Liver (tissue), 8 donors: ENCODE measurements at regions not wholly inside any gene's neighbourhood (a gene's known extent, or its start where the extent isn't known, plus 50 kb on each side); places are given as distances from the start of the nearest gene placed in this dataset.
"Not testable (repeated sequence)": the region's sequence is repeated elsewhere in the genome, so short reads cannot be mapped to it uniquely, and the experiment has no call there.

ENCODE experiments used
- DNase-seq: peaks from one replicate; pipeline ENCODE4 v3.0.0-alpha.2; 2017; ENCODE audit warnings: low spot score
- H3K27ac ChIP-seq, 2 donors: one replicate each; pipeline ENCODE4 v1.7.0; 2013; ENCODE audit warnings: inconsistent platforms in 2 of 2, low read length in 2 of 2, control low read depth in 1 of 2, low read depth in 1 of 2, mild to moderate bottlenecking in 1 of 2
- H3K27me3 ChIP-seq, 4 donors: one replicate each; pipeline versions ENCODE4 v1.6.1 to v1.7.0; 2013; ENCODE audit warnings: low read length in 3 of 4, inconsistent platforms in 1 of 4, mild to moderate bottlenecking in 1 of 4, moderate library complexity in 1 of 4; ENCODE audit not compliant: control insufficient read depth in 4 of 4, insufficient read depth in 4 of 4
- H3K36me3 ChIP-seq, 4 donors: one replicate each; pipeline versions ENCODE4 v1.6.1 to v1.7.0; 2013; ENCODE audit warnings: low read length in 3 of 4, mild to moderate bottlenecking in 3 of 4, low read depth in 1 of 4, moderate library complexity in 1 of 4; ENCODE audit not compliant: control insufficient read depth in 4 of 4, insufficient read depth in 3 of 4
- H3K4me1 ChIP-seq, 4 donors: one replicate each; pipeline versions ENCODE4 v1.6.1 to v1.7.0; 2013; ENCODE audit warnings: low read length in 3 of 4, mild to moderate bottlenecking in 3 of 4, moderate library complexity in 1 of 4; ENCODE audit not compliant: control insufficient read depth in 4 of 4, insufficient read depth in 4 of 4
- H3K4me3 ChIP-seq, 3 donors: one replicate each; pipeline versions ENCODE4 v1.6.1 to v1.7.0; 2013; ENCODE audit warnings: low read length in 3 of 3, control low read depth in 1 of 3, low read depth in 1 of 3, mild to moderate bottlenecking in 1 of 3
- H3K9ac ChIP-seq, 2 donors: one replicate each; pipeline ENCODE4 v1.7.0; 2013; ENCODE audit warnings: low read length in 2 of 2, mild to moderate bottlenecking in 2 of 2, moderate library complexity in 2 of 2, control low read depth in 1 of 2, low read depth in 1 of 2
- H3K9me3 ChIP-seq, 4 donors: one replicate each; pipeline versions ENCODE4 v1.6.1 to v1.7.0; 2013; ENCODE audit warnings: low read length in 3 of 4; ENCODE audit not compliant: control insufficient read depth in 4 of 4
- ATF3 ChIP-seq: IDR thresholded peaks from 2 replicates; pipeline ENCODE4 v1.6.1; 2016; ENCODE audit warnings: antibody characterized with exemption
- CTCF ChIP-seq: fragments of 150-350 bp; IDR thresholded peaks from 2 replicates; pipeline ENCODE4 v1.5.1; 2017; ENCODE audit warnings: improper control_type of control experiment, low read depth, low read length; ENCODE audit not compliant: missing input control
- EGR1 ChIP-seq, 2 donors: IDR thresholded peaks; 2 replicates each; pipeline ENCODE4 v1.6.1; 2016 to 2018; ENCODE audit warnings: antibody characterized with exemption in 2 of 2, low read depth in 2 of 2
- FOXA1 ChIP-seq: IDR thresholded peaks from 2 replicates; pipeline ENCODE4 v1.6.1; 2016; ENCODE audit warnings: antibody characterized with exemption
- FOXA2 ChIP-seq: IDR thresholded peaks from 2 replicates; pipeline ENCODE4 v1.6.1; 2016; ENCODE audit warnings: antibody characterized with exemption
- GABPA ChIP-seq, 2 donors: IDR thresholded peaks in 1 of 2; conservative IDR thresholded peaks in 1 of 2; 2 replicates each; pipeline ENCODE4 v1.6.1; 2016; ENCODE audit warnings: antibody characterized with exemption in 2 of 2, mild to moderate bottlenecking in 1 of 2, moderate library complexity in 1 of 2
- HNF4A ChIP-seq, 2 donors: conservative IDR thresholded peaks; 2 replicates each; pipeline ENCODE4 v1.6.1; 2016; ENCODE audit warnings: antibody characterized with exemption in 2 of 2, mild to moderate bottlenecking in 2 of 2
- HNF4G ChIP-seq: IDR thresholded peaks from 2 replicates; pipeline ENCODE4 v1.6.1; 2016; ENCODE audit warnings: antibody characterized with exemption
- JUND ChIP-seq, 2 donors: IDR thresholded peaks; 2 replicates each; pipeline ENCODE4 v1.6.1; 2016; ENCODE audit warnings: antibody characterized with exemption in 2 of 2
- MAX ChIP-seq: IDR thresholded peaks from 2 replicates; pipeline ENCODE4 v1.6.1; 2016; ENCODE audit warnings: antibody characterized with exemption
- NR2F2 ChIP-seq: IDR thresholded peaks from 2 replicates; pipeline ENCODE4 v1.6.1; 2016; ENCODE audit warnings: antibody characterized with exemption
- RAD21 ChIP-seq, 2 donors: IDR thresholded peaks; 2 replicates each; pipeline ENCODE4 v1.6.1; 2016; ENCODE audit warnings: antibody characterized with exemption in 2 of 2, mild to moderate bottlenecking in 2 of 2
- REST ChIP-seq: IDR thresholded peaks from 2 replicates; pipeline ENCODE4 v1.6.1; 2016; ENCODE audit warnings: antibody characterized with exemption, mild to moderate bottlenecking
- RXRA ChIP-seq, 2 donors: IDR thresholded peaks; 2 replicates each; pipeline ENCODE4 v1.6.1; 2017 to 2018; ENCODE audit warnings: antibody characterized with exemption in 2 of 2, mild to moderate bottlenecking in 1 of 2
- SP1 ChIP-seq: IDR thresholded peaks from 2 replicates; pipeline ENCODE4 v1.6.1; 2018; ENCODE audit warnings: antibody characterized with exemption, mild to moderate bottlenecking
- TAF1 ChIP-seq: conservative IDR thresholded peaks from 2 replicates; pipeline ENCODE4 v1.6.1; 2016; ENCODE audit warnings: antibody characterized with exemption, mild to moderate bottlenecking
- YY1 ChIP-seq: IDR thresholded peaks from 2 replicates; pipeline ENCODE4 v1.6.1; 2016; ENCODE audit warnings: antibody characterized with exemption, mild to moderate bottlenecking
- ZBTB33 ChIP-seq: IDR thresholded peaks from 2 replicates; pipeline ENCODE4 v1.6.1; 2016; ENCODE audit warnings: antibody characterized with exemption
- WGBS: extraction: QIAGEN DNeasy Blood & Tissue Kit; methylation state at CpG from one replicate; pipeline ENCODE4 v1.1.7; 2013; 5-methylcytosine and 5-hydroxymethylcytosine counted together
- donor health status: healthy.
- donor health status: healthy.
- donor health status: healthy.
- donor health status: healthy.
- donor health status: healthy.

GRCh38 chr2:235439959-235440662 is 53.7 kb upstream of the AGAP1 start:
- H3K9me3 ChIP-seq: peaks cover 0 to 3% (median 0%) of the 10 kb centered on the region in 4 donors
- WGBS: 69% methylated on average over 18 of the region's 18 CpGs
- no peak overlapping the region for H3K4me3 ChIP-seq
- no peaks in the 10 kb centered on the region for H3K27me3 ChIP-seq
- no peak overlapping the region for H3K27ac ChIP-seq
- no peak for DNase-seq
- TF ChIP-seq YY1 (no peak), EGR1 (IDR thresholded peaks at IDR 0.05; ENCODE audit: low read depth in 2 of 2) (no peak), RAD21 (IDR thresholded peaks at IDR 0.05) (no peak), TAF1 (no peak), SP1 (no peak), GABPA (IDR thresholded peaks at IDR 0.05 in 1 of 2, conservative IDR thresholded peaks at IDR 0.05 in 1 of 2) (no peak), RXRA (IDR thresholded peaks at IDR 0.05) (no peak), REST (no peak), HNF4A (conservative IDR thresholded peaks at IDR 0.05) (no peak), MAX (no peak), FOXA1 (no peak), ZBTB33 (no peak), HNF4G (no peak), CTCF (no peak), FOXA2 (no peak), NR2F2 (no peak), JUND (IDR thresholded peaks at IDR 0.05) (no peak), ATF3 (no peak)
- H3K4me1 ChIP-seq: no peaks in the 10 kb centered on the region
- no peak overlapping the region for H3K9ac ChIP-seq
- no peaks in the 10 kb centered on the region for H3K36me3 ChIP-seq

GRCh38 chr2:235443580-235443979 is 50.3 kb upstream of the AGAP1 start:
- H3K4me3 ChIP-seq, H3K9ac ChIP-seq, DNase-seq, H3K27ac ChIP-seq, H3K9me3 ChIP-seq, H3K4me1 ChIP-seq, H3K27me3 ChIP-seq, H3K36me3 ChIP-seq: not testable (repeated sequence)
- WGBS: 90% methylated on average over 6 of the region's 6 CpGs
